SHP77 treated with DMSO at 0.1 percent for 48 hours (cell line): ENCODE measurements at regions not wholly inside any gene's neighbourhood (a gene's known extent, or its start where the extent isn't known, plus 50 kb on each side); places are given as distances from the start of the nearest gene placed in this dataset.
A peak's percentile ranks its signal among the peaks of the same experiment; 100 is the strongest.

Experiments used
- DNase-seq: peaks from one replicate; lab custom pipeline; 2025; lab: John Stamatoyannopoulos, UW

DNA sequence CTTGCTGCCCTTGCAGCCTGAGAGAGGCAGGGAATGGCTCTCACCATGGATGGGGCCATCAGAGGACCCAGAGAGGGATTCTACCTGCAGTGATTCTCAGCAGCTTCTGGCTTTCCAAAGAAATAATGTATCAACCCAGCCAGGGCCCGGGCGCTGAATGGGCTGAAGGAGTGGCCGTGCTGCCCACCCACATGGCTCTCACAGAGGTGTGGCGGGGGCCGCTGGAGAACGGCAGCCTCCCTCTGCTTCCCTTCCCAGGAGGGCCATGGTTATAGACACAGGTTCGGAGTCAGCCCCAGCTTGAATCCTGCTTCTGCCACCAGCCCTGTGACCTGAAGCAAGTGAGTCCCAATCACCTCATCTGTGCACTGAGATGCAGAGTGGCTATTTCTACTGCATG is 82.7 kb downstream of the THAP12 start:
- no peak for DNase-seq

GRCh38 chr11:76296731-76297542 is 84.0 kb downstream of the THAP12 start:
- DNase-seq: no peak

DNA sequence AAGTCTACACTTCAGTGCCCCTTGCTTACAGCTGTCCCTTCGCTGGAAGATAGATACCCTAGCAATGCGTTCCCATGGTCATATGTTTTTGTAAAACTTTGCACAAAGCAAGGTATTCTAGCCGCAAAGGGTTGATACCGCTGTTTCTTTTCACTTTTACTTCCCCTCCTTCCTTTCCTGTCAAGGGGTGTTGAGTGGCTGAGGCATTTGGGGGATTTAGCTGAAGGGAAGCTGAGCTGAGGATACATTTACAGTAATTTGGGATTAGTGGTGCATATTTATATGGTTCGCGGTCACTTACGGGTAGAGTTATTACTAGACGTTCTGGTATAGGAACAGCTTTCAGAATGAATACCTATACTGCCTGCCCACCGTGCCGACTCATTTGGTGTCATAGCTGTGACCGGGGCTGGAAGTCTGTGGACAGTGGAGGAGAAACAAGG is 86.9 kb upstream of the WNT11 start:
- no peak for DNase-seq

GRCh38 chr11:76292583-76293188 is 86.4 kb upstream of the WNT11 start:
- DNase-seq: no peak

GRCh38 chr11:76291576-76292526 is 85.5 kb upstream of the WNT11 start:
- DNase-seq: peak; percentile 94

DNA sequence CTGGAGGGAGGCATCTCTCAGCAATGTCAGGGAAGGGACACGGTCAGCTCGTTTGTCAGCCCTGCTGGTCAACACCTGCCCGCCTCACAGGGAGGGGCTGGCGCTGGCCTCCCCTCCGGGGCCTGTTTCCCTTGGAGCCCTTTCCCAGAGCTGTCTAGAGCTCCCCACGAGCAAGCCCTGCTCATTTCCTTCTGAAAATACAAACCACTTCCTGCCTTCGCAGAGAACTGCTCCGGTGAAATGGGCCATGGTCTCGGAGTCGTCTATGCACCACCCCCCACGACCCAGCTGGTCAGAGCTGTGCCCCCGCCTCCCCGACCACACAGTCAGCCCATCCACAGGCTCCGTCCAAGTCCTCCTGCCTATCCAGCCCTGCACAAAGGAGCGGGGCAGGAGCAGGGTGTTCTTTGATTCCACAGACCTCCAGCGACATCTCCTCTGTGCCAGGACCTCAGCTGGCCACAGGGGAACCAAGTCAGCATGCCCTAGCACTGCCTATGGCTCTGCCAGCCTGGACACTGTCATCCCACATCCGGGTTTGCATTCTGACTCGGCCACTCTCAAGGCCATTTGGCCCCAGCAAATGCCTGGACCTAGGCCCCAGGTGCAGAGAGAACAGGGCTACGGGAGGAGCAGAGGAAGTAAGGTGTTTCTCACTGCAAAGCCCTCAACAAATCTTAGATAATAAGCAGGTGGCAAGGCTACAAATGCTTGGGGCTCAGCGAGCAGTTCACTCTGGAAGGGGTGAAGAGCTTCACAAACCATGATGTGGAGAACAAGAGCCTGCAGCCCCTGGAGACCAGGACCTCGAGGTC is 82.1 kb upstream of the WNT11 start:
- no peak for DNase-seq

DNA sequence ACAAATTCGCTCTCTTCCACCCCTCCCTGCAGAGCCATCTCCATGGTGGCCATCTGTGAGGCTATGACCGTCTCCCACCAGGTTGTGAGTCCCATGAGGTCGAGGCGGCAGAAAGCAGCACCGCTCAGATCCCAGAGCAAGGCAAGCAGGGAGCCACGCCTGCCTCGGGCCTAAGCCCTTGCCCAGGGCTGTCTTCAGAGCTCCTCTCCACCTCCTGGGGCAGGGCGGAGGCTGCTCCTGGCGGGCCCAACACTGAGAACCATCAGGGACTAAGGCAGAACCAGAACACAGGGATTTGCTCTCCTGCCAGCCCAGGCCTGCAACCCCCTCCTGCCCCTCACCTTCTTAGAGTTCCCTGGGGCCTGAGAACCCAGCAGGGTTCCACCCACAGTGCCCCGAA is 80.9 kb upstream of the WNT11 start:
- DNase-seq: no peak

- no peak for DNase-seq
Measured at GRCh38 chr11:76285397-76286104, 79.2 kb upstream of the WNT11 start.

GRCh38 chr11:76284161-76284560 is 77.9 kb upstream of the WNT11 start:
- DNase-seq: no peak

GRCh38 chr11:76282811-76283595 is 76.7 kb upstream of the WNT11 start:
- no peak for DNase-seq

DNA sequence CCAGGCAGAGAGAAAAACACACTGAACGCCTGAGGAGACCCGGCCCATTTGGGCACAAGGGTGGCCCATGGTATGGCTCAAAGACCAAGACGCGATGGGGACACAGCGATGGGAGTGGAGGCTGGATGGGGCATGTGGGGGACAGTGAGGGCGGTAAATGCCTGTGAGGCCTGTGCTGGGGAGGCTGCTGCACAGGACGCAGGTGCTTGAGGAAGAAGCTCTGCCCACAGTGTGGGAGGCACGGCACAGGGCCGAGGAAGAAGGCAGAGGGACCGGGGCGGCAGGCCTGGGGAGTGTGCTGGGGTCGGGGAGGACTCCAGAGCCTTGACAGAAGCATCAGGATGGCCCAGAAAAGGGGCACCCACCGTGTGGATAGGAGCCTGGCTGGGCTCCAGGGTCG is 75.9 kb upstream of the WNT11 start:
- no peak for DNase-seq

DNA sequence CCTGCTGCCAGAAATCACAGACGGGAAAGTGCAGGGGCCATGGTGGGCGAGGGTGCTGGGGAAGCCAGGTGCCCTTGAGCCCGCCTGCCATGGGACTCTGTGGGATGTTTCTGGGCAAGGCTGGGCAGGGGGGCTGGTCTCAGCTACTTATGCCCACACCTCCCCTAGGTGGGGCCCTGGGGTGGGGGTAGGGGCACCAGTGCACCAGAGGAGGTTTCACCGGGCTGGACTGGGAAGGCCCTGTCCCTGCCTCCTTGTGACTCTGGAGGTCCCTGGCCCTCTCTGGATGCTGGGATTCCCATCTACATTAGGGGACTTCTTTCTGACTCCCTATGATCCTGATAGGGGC is 75.2 kb upstream of the WNT11 start:
- no peak for DNase-seq

- DNase-seq: no peak
Measured at GRCh38 chr11:76280882-76281557, 74.7 kb upstream of the WNT11 start.

DNA sequence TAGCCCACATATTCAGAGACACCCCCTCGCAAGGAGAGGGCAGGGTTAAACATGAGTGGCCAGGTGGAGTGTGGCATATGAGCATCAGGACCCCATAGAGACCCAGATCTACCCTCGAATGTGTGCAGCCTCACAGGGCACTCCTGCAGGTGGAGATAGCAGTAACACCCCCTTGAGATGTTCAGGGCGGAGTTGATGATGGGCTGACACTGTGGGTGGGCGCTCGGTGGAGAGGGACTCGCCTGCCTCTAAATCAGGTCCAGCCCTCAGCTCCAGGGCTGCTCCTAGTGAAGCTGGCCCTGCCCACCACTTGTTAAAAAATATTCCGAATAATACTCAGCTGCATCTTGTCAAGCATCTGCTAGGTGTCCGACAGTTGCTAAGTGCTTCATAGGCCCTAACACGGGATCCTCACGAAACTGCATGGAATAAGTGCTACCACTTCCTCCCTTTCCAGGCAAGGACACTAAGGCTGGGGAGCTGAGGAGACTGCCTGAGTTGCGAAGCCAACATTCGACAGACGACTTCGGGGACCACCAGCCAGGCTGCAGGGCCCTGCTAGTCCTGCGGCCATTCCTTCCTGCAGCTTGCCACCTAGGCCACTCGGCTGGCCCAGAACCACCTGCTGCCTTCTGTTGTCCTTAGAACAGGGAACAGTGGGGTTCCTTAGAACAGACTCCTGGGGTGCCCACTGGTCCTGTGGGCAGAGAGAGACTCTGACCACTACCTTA is 74.0 kb upstream of the WNT11 start:
- DNase-seq: no peak

DNA sequence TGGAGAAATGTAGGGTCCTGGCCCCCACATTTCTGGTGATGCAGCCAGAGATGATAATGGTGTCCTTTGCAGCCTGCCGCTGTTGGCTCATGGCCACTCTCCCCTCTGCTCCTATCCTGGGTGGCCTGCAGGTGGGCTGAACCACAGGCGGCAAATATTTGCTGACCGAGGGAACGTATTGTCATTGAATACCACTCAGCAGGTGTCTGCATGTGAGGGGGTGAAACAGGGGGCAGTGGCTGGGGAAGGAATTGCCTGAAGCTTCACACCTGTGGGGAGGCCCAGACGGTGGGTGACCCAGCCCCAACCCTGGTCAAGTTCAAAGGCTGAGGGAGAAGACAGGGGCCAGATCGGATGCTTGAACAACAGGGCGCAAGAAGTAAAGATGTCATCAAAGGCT is 73.3 kb upstream of the WNT11 start:
- DNase-seq: no peak

DNA sequence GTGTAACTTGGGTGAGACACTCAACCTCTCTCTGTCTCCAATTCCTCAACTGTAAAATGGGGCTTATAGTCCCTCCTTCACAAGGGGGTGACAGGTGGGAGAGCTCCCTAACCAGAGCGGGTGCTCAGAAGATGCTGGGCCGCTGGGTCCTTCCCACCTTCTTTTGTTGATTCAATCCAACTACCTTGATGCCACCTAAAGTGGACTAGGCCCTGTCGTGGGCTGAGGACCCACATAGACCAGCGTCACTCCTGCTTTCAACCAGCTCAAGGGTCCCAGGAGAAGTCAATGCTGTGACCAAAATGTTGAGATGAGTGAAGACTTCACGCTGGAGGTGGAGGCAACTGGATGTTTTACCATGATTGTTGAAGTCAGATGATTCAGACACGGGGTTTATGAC is 72.7 kb upstream of the WNT11 start:
- DNase-seq: no peak

GRCh38 chr11:76278526-76278925 is 72.2 kb upstream of the WNT11 start:
- DNase-seq: no peak

GRCh38 chr11:76277298-76278175 is 71.2 kb upstream of the WNT11 start:
- DNase-seq: no peak
